A673 (cell line): ENCODE measurements at regions not wholly inside any gene's neighbourhood (a gene's known extent, or its start where the extent isn't known, plus 50 kb on each side); places are given as distances from the start of the nearest gene placed in this dataset.

Experiments
- CTCF ChIP-seq: fragments of 300-800, 200-600 bp; sonication (generic); conservative IDR thresholded peaks from 2 replicates; pipeline ENCODE4 v1.5.1; 2017; ENCODE audit warnings: low read depth, mild to moderate bottlenecking, antibody characterized with exemption, low read length, moderate library complexity, mixed read lengths
- EZH2 ChIP-seq: fragments of 200-600 bp; sonication (generic); IDR thresholded peaks from 2 replicates; pipeline ENCODE4 v1.6.1; 2017; ENCODE audit warnings: borderline replicate concordance, low read depth, mild to moderate bottlenecking, mixed read lengths, antibody characterized with exemption, low read length; ENCODE audit not compliant: poor library complexity, severe bottlenecking

GRCh38 chr1:221371705-221372104 is 370.2 kb downstream of the DUSP10 start:
- no peak for TF ChIP-seq CTCF
- TF ChIP-seq EZH2 = no peak
